NCI-H2107 treated with DMSO at 0.1 percent for 48 hours (cell line): ENCODE measurements at regions not wholly inside any gene's neighbourhood (a gene's known extent, or its start where the extent isn't known, plus 50 kb on each side); places are given as distances from the start of the nearest gene placed in this dataset.

ENCODE experiments used
- DNase-seq: peaks from one replicate; lab custom pipeline; 2025; ENCODE audit not compliant: unreplicated experiment; lab: John Stamatoyannopoulos, UW

- no peak for DNase-seq
Observed at GRCh38 chr2:6497048-6497447, 368.7 kb downstream of the CMPK2 start.

GRCh38 chr2:6498841-6499240 is 366.9 kb downstream of the CMPK2 start:
- no peak for DNase-seq

- no peak for DNase-seq
Observed at GRCh38 chr2:6499691-6500090, 366.0 kb downstream of the CMPK2 start.

GRCh38 chr2:6506361-6506794 is 359.3 kb downstream of the CMPK2 start:
- no peak for DNase-seq

DNA sequence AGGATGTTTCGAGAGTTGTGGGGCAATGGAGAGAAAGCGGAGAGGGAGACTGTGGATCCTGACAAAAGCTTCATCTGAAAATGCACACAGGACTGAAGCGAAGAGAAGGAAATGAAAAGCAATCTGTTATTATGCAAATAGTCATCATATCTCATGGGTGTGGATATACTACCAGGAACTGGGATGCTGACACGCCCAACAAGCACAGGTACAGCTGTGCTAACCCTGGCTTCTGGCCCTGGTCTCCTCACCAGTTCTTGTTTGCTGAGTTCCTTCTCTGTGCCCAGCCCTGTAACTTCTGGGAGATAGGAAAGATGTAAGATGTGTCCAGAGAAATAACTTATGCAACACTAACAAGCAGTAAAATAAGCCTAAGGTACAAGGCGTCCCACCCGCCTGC is 358.8 kb downstream of the CMPK2 start:
- DNase-seq = no peak

DNA sequence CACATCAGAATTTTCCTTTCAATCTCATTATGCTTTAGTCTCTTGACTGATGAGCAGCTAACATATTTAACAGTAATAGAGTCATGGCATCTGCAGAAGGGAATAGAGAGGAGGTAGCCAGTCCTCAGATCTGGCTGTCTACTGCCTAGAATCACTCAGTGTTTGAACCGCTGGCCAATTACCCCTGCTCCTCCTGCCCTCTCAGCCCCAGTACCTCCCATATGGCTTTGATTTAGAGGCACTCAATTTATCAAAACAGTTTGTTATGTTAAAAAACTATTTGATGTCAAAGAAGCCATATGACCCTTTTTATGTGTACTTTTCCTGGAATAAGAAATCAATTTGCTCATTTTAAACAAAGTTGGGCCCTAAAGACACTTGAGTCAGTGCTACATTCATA is 355.2 kb downstream of the CMPK2 start:
- DNase-seq = no peak

DNA sequence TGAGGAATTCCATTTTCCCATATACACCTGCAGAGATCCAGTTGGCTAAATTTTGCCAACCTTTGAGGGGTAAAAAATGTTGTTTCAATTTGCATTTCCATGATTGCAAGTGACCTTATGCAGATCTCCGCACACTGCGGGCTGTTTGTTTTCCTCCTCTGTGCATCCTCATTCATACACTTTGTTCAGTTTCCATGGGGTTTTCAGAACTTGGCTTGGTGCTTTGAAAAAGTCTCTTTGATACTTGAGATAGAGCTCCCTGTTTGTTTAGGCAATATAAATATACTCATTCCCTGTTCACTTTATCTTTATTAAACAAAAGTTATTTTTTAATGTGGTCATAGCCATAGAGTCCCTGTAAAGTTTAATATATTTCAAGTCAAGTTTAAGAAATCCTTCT is 353.1 kb downstream of the CMPK2 start:
- DNase-seq = no peak

GRCh38 chr2:6516674-6517073 is 349.0 kb downstream of the CMPK2 start:
- no peak for DNase-seq

GRCh38 chr2:6518361-6518760 is 347.3 kb downstream of the CMPK2 start:
- no peak for DNase-seq

DNA sequence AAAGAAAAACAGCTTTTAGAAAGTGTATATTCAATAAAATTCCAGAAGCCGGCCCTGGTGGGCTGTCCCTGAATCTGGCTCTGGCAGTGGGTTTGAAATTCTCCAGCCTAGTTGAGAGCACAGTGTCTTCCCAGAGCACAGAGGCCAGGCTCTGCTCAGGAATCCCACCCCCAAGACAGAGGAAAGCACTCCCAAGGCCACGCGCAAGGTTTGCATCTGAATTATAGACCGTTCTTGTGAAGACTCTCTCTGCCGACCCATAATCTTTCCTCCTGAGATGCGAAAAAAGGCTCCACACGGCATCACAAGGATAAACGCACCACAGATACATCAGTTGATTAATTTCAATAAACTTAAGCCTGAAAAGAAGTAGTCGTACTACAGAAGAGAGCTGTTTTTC is 342.2 kb downstream of the CMPK2 start:
- DNase-seq = no peak

- DNase-seq = no peak
Observed at GRCh38 chr2:6524691-6525474, 340.8 kb downstream of the CMPK2 start.

DNA sequence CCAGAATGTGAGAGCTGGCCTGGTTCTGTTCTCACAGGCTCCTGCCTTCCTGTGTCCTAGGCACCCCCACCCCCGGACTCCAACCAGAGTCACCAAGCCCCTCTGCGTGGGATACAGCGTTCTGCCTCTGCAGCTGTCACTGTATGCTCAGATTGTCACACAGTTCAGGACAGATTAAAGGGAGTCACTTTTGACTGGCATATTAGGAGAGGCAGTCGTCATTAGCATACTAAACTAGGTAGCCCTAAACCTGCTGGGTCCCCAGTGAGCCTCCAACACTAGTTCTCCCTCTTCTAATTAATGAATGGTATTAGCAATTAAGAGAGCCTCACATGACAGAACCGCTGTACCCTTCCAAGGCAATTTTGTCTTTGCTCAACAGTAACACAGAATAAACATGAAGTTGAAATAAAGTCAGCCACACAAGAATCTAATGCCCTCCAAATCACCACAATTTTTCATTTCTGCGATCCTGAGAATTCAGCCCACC is 340.2 kb downstream of the CMPK2 start:
- no peak for DNase-seq

- peak; percentile 49 for DNase-seq
Observed at GRCh38 chr2:6526093-6526824, 339.4 kb downstream of the CMPK2 start.

- DNase-seq = no peak
Observed at GRCh38 chr2:6531304-6531703, 334.4 kb downstream of the CMPK2 start.

- DNase-seq = no peak
Observed at GRCh38 chr2:6535572-6535971, 330.1 kb downstream of the CMPK2 start.

- no peak for DNase-seq
Observed at GRCh38 chr2:6538607-6539006, 327.1 kb downstream of the CMPK2 start.

- DNase-seq = no peak
Observed at GRCh38 chr2:6545336-6545735, 320.4 kb downstream of the CMPK2 start.

GRCh38 chr2:6545795-6546194 is 319.9 kb downstream of the CMPK2 start:
- no peak for DNase-seq

DNA sequence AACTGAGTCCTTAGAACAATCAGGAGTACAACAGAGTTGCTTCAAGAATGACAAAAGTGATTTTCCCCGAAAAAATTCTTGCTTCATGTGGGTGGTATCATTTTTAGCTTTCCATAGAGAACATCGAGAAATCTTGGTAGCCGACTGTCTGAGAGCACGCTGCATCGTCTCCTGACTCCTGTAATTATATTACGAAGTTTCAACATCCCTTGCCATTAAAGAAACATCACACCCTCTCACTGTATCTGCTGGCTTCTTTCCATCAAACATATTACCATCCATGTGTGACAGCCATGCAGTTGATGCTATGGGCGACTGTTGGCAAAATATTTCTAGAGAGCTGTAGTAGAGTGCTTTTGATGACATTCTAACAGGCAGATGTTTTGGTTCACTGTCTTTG is 311.2 kb downstream of the CMPK2 start:
- peak; percentile 28 for DNase-seq

- no peak for DNase-seq
Observed at GRCh38 chr2:6556755-6557154, 309.0 kb downstream of the CMPK2 start.

DNA sequence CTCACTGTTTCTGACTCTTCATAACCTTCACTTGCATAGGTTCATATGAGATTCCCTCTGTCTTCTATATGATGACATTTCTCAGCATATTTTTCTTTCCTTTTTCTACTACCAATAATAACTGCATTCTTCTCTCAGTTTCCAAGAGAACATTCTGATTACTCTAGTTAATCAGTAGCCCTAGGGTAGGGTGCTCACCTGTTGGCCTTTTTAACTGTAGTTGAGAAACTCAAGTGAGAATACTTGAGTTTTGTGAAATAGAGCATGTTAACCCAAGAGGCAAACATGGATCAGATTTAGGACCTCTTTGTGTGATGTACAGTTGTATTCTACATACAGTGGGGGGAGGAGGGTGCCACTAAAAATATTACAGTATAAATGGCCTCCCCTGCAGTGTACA is 308.0 kb downstream of the CMPK2 start:
- no peak for DNase-seq

DNA sequence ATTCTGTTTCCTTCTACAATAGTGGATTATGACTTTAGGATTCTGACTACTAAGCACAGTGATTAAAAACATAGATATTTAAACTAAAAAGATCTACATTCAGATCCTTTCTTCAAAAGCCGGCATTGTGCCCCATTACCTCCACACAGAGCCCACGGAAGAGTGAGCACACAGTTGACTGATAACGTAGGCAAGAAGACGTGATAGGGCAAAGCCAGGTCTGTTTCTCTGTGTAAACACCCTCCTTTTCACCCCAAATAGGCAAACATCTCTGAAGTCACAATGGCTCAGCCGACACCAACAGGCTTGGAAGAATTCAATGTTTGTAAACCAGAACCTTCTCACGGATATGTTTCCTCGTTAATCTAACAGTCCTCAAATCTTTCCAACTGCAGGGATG is 302.9 kb downstream of the CMPK2 start:
- DNase-seq = no peak
